Dermis microvascular lymphatic vessel endothelial cell (primary cell): ENCODE measurements at regions not wholly inside any gene's neighbourhood (a gene's known extent, or its start where the extent isn't known, plus 50 kb on each side); places are given as distances from the start of the nearest gene placed in this dataset.

ENCODE experiments used
- DNase-seq, 2 donors: peaks; one replicate each; pipeline versions ENCODE4 v3.0.0 to v3.0.0-alpha.2; 2010; ENCODE audit warnings: low read depth in 2 of 2

GRCh38 chr1:5812295-5812694 lies 179.9 kb downstream of the NPHP4 start:
- no peak for DNase-seq

GRCh38 chr1:5811419-5811818 lies 180.8 kb downstream of the NPHP4 start:
- DNase-seq = no peak

GRCh38 chr1:5810553-5811270 lies 181.5 kb downstream of the NPHP4 start:
- no peak for DNase-seq

GRCh38 chr1:5810131-5810530 lies 182.1 kb downstream of the NPHP4 start:
- DNase-seq = no peak

- DNase-seq = no peak
Measured at GRCh38 chr1:5809207-5809788, 182.9 kb downstream of the NPHP4 start.

- DNase-seq = no peak
Measured at GRCh38 chr1:5803851-5804250, 188.4 kb downstream of the NPHP4 start.

GRCh38 chr1:5802606-5803005 lies 189.6 kb downstream of the NPHP4 start:
- DNase-seq = no peak

- DNase-seq = no peak
Measured at GRCh38 chr1:5798904-5799303, 193.3 kb downstream of the NPHP4 start.

- DNase-seq = no peak
Measured at GRCh38 chr1:5798151-5798730, 194.0 kb downstream of the NPHP4 start.

- no peak for DNase-seq
Measured at GRCh38 chr1:5796028-5796427, 196.2 kb downstream of the NPHP4 start.

GRCh38 chr1:5794279-5794678 lies 197.9 kb downstream of the NPHP4 start:
- no peak for DNase-seq

GRCh38 chr1:5793516-5793915 lies 198.7 kb downstream of the NPHP4 start:
- DNase-seq = no peak

GRCh38 chr1:5781079-5781478 lies 211.1 kb downstream of the NPHP4 start:
- DNase-seq = no peak

GRCh38 chr1:5780324-5780716 lies 211.9 kb downstream of the NPHP4 start:
- no peak for DNase-seq

GRCh38 chr1:5779608-5780323 lies 212.5 kb downstream of the NPHP4 start:
- DNase-seq = no peak

GRCh38 chr1:5776035-5776550 lies 216.1 kb downstream of the NPHP4 start:
- DNase-seq = no peak

GRCh38 chr1:5774019-5774418 lies 218.2 kb downstream of the NPHP4 start:
- DNase-seq = no peak

- no peak for DNase-seq
Measured at GRCh38 chr1:5771788-5772187, 220.4 kb downstream of the NPHP4 start.

- peak in 1 of 2 donors; percentile 29 for DNase-seq
Measured at GRCh38 chr1:5770981-5771765, 221.1 kb downstream of the NPHP4 start.

- no peak for DNase-seq
Measured at GRCh38 chr1:5769760-5770159, 222.5 kb downstream of the NPHP4 start.

- no peak for DNase-seq
Measured at GRCh38 chr1:5769146-5769545, 223.1 kb downstream of the NPHP4 start.
